ENCODE measurements at regions not wholly inside any gene's neighbourhood (a gene's known extent, or its start where the extent isn't known, plus 50 kb on each side); places are given as distances from the start of the nearest gene placed in this dataset.
A peak's percentile ranks its signal among the peaks of the same experiment; 100 is the strongest.

DNA sequence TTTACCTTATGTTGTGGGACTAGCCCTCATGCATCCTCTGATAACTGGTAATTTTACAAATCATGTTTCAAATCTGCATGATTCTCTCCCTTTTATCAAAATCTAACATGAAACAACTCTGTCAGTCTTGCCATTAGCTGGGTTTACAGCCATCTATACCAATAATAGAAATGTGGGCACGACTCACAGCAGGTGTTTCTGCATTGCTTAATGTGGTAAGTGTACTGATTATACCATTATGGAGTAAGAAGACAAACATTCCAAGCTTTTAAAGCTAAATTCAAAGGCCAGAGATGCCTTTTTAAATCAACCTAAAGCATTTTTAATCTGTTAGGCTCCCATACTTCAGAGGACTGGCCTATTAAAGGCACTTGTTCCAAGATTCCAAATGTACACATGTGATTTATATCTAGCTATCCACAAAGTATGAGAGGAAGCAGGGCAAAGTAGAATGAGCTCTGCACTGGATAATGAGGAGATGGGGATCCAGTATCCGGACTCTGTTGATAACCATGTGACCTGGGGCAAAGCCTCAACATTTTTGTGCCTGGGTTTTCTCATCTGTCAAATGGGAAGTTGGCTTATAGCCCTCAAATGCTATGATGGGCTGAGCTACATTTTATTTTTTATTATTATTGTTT, 52.3 kb upstream of the FUT8 start:
- DNase-seq = peak; percentile 11

DNA sequence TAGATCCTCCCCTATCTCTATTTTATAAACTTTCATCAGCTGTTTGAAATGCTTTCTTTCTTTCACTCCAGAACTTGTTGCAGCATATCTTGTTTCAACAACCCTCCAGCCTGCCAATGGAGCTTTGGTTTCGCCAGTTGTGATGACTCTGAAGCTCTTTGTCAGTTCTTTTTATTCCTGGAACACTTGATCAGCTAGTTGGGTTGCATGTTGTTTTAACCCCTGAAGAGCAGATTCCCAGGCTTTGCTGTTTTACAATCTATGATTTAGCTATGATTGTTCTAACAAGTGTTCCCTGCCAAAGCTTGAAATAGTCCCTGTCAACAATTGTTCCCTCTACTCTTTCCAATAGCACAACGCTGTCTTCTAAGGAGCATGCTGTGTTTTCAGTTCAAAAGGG, 50.6 kb upstream of the FUT8 start:
- DNase-seq = peak; percentile 29

Data from NCI-H226 (cell line).